KOPT-K1 (cell line): ENCODE measurements at regions not wholly inside any gene's neighbourhood (a gene's known extent, or its start where the extent isn't known, plus 50 kb on each side); places are given as distances from the start of the nearest gene placed in this dataset.

Experiments used
- H3K27ac ChIP-seq: fragments of 200-600 bp; sonication (generic); 2 replicates; pipeline ENCODE4 v1.5.1; 2016; ENCODE audit warnings: antibody characterized with exemption, mild to moderate bottlenecking, low read depth, low read length; ENCODE audit not compliant: poor library complexity, severe bottlenecking
- H3K36me3 ChIP-seq: fragments of 200-600 bp; sonication (generic); 2 replicates; pipeline ENCODE4 v1.5.1; 2017; ENCODE audit warnings: antibody characterized with exemption, mild to moderate bottlenecking, low read length, moderate library complexity; ENCODE audit not compliant: insufficient read depth
- H3K9me3 ChIP-seq: fragments of 200-600 bp; sonication (generic); 2 replicates; pipeline ENCODE4 v1.5.1; 2017; ENCODE audit warnings: antibody characterized with exemption, low read length, mild to moderate bottlenecking; ENCODE audit not compliant: insufficient read depth, poor library complexity, severe bottlenecking

GRCh38 chr11:134784046-134784445, 372.0 kb upstream of the B3GAT1 start:
- Histone ChIP-seq H3K9me3 (no peaks in the 10 kb centered on the region), H3K36me3 (no peaks in the 10 kb centered on the region), H3K27ac (no peak overlapping the region)

- no peak overlapping the region for H3K27ac ChIP-seq
- H3K36me3 ChIP-seq, result no peaks in the 10 kb centered on the region
- no peaks in the 10 kb centered on the region for H3K9me3 ChIP-seq
Observed at GRCh38 chr11:134783234-134783633, 371.2 kb upstream of the B3GAT1 start.

- Histone ChIP-seq H3K27ac (no peak overlapping the region), H3K36me3 (no peaks in the 10 kb centered on the region), H3K9me3 (no peaks in the 10 kb centered on the region)
Observed at GRCh38 chr11:134781380-134781866, 369.4 kb upstream of the B3GAT1 start.

GRCh38 chr11:134780486-134781147, 368.6 kb upstream of the B3GAT1 start:
- no peaks in the 10 kb centered on the region for H3K36me3 ChIP-seq
- no peaks in the 10 kb centered on the region for H3K9me3 ChIP-seq
- no peak overlapping the region for H3K27ac ChIP-seq

GRCh38 chr11:134779179-134779578, 367.1 kb upstream of the B3GAT1 start:
- Histone ChIP-seq H3K27ac (no peak overlapping the region), H3K9me3 (no peaks in the 10 kb centered on the region), H3K36me3 (no peaks in the 10 kb centered on the region)

GRCh38 chr11:134768463-134768862, 356.4 kb upstream of the B3GAT1 start:
- Histone ChIP-seq H3K36me3 (no peaks in the 10 kb centered on the region), H3K9me3 (peaks cover 17% of the 10 kb centered on the region), H3K27ac (no peak overlapping the region)

- Histone ChIP-seq H3K27ac (no peak overlapping the region), H3K36me3 (no peaks in the 10 kb centered on the region), H3K9me3 (peaks cover 17% of the 10 kb centered on the region)
Observed at GRCh38 chr11:134765565-134765964, 353.5 kb upstream of the B3GAT1 start.

GRCh38 chr11:134764966-134765365, 352.9 kb upstream of the B3GAT1 start:
- H3K27ac ChIP-seq, result no peak overlapping the region
- H3K9me3 ChIP-seq, result peaks cover 17% of the 10 kb centered on the region

GRCh38 chr11:134764367-134764766, 352.3 kb upstream of the B3GAT1 start:
- peaks cover 17% of the 10 kb centered on the region for H3K9me3 ChIP-seq
- no peaks in the 10 kb centered on the region for H3K36me3 ChIP-seq
- H3K27ac ChIP-seq, result no peak overlapping the region

More at GRCh38 chr11:134764966-134765365, 352.9 kb upstream of the B3GAT1 start:
- no peaks in the 10 kb centered on the region for H3K36me3 ChIP-seq

GRCh38 chr11:134763030-134763388, 351.0 kb upstream of the B3GAT1 start:
- no peak overlapping the region for H3K27ac ChIP-seq
- H3K9me3 ChIP-seq, result peaks cover 5% of the 10 kb centered on the region
- H3K36me3 ChIP-seq, result no peaks in the 10 kb centered on the region

- Histone ChIP-seq H3K36me3 (no peaks in the 10 kb centered on the region), H3K27ac (no peak overlapping the region), H3K9me3 (no peaks in the 10 kb centered on the region)
Observed at GRCh38 chr11:134762248-134763029, 350.4 kb upstream of the B3GAT1 start.

GRCh38 chr11:134761926-134762247, 349.8 kb upstream of the B3GAT1 start:
- no peaks in the 10 kb centered on the region for H3K9me3 ChIP-seq
- no peaks in the 10 kb centered on the region for H3K36me3 ChIP-seq
- no peak overlapping the region for H3K27ac ChIP-seq

GRCh38 chr11:134761386-134761785, 349.3 kb upstream of the B3GAT1 start:
- Histone ChIP-seq H3K27ac (no peak overlapping the region), H3K36me3 (no peaks in the 10 kb centered on the region), H3K9me3 (no peaks in the 10 kb centered on the region)

- Histone ChIP-seq H3K27ac (no peak overlapping the region), H3K9me3 (no peaks in the 10 kb centered on the region)
Observed at GRCh38 chr11:134760957-134761356, 348.9 kb upstream of the B3GAT1 start.

GRCh38 chr11:134760299-134760698, 348.3 kb upstream of the B3GAT1 start:
- H3K9me3 ChIP-seq, result no peaks in the 10 kb centered on the region
- H3K36me3 ChIP-seq, result no peaks in the 10 kb centered on the region
- no peak overlapping the region for H3K27ac ChIP-seq

More at GRCh38 chr11:134760957-134761356, 348.9 kb upstream of the B3GAT1 start:
- no peaks in the 10 kb centered on the region for H3K36me3 ChIP-seq

GRCh38 chr11:134759855-134760254, 347.8 kb upstream of the B3GAT1 start:
- Histone ChIP-seq H3K9me3 (no peaks in the 10 kb centered on the region), H3K27ac (no peak overlapping the region), H3K36me3 (no peaks in the 10 kb centered on the region)
